HG03469 (cell line): ENCODE measurements at regions not wholly inside any gene's neighbourhood (a gene's known extent, or its start where the extent isn't known, plus 50 kb on each side); places are given as distances from the start of the nearest gene placed in this dataset.

Source experiments
- ATAC-seq: cut with Tn5 transposase; IDR thresholded peaks from one replicate; pipeline ENCODE4 v1.9.1; 2021; ENCODE audit warnings: mild to moderate bottlenecking, moderate library complexity, moderate number of reproducible peaks; ENCODE audit not compliant: unreplicated experiment

GRCh38 chr5:110027527-110028322 is 338.0 kb downstream of the MAN2A1 start:
- ATAC-seq = no peak

GRCh38 chr5:110031402-110032140 is 341.8 kb downstream of the MAN2A1 start:
- no peak for ATAC-seq

- ATAC-seq = no peak
Measured at GRCh38 chr5:110032376-110032775, 342.6 kb downstream of the MAN2A1 start.

- no peak for ATAC-seq
Measured at GRCh38 chr5:110034056-110034600, 344.4 kb downstream of the MAN2A1 start.

GRCh38 chr5:110038297-110038997 is 348.7 kb downstream of the MAN2A1 start:
- ATAC-seq = no peak

GRCh38 chr5:110040178-110040577 is 350.5 kb downstream of the MAN2A1 start:
- ATAC-seq = no peak

GRCh38 chr5:110043025-110043424 is 353.3 kb downstream of the MAN2A1 start:
- ATAC-seq = no peak

GRCh38 chr5:110045158-110045557 is 355.4 kb downstream of the MAN2A1 start:
- ATAC-seq = no peak

- ATAC-seq = no peak
Measured at GRCh38 chr5:110048491-110048890, 358.8 kb downstream of the MAN2A1 start.

- ATAC-seq = no peak
Measured at GRCh38 chr5:110049816-110050215, 360.1 kb downstream of the MAN2A1 start.

GRCh38 chr5:110050640-110051345 is 361.1 kb downstream of the MAN2A1 start:
- no peak for ATAC-seq

- ATAC-seq = no peak
Measured at GRCh38 chr5:110053205-110053604, 363.5 kb downstream of the MAN2A1 start.

- peak; percentile 16 for ATAC-seq
Measured at GRCh38 chr5:110053824-110054223, 364.1 kb downstream of the MAN2A1 start.

GRCh38 chr5:110054240-110054639 is 364.5 kb downstream of the MAN2A1 start:
- peak; percentile 81 for ATAC-seq

- ATAC-seq = no peak
Measured at GRCh38 chr5:110055302-110055701, 365.6 kb downstream of the MAN2A1 start.

- no peak for ATAC-seq
Measured at GRCh38 chr5:110056580-110057114, 366.9 kb downstream of the MAN2A1 start.

- no peak for ATAC-seq
Measured at GRCh38 chr5:110058175-110058574, 368.4 kb downstream of the MAN2A1 start.

- ATAC-seq = no peak
Measured at GRCh38 chr5:110062246-110062645, 372.5 kb downstream of the MAN2A1 start.

- ATAC-seq = no peak
Measured at GRCh38 chr5:110063640-110064602, 374.2 kb downstream of the MAN2A1 start.
